NCI-H2107 treated with DMSO at 0.1 percent for 48 hours (cell line): ENCODE measurements at regions not wholly inside any gene's neighbourhood (a gene's known extent, or its start where the extent isn't known, plus 50 kb on each side); places are given as distances from the start of the nearest gene placed in this dataset.

ENCODE experiments used
- DNase-seq: peaks from one replicate; lab custom pipeline; 2025; ENCODE audit not compliant: unreplicated experiment; lab: John Stamatoyannopoulos, UW

DNA sequence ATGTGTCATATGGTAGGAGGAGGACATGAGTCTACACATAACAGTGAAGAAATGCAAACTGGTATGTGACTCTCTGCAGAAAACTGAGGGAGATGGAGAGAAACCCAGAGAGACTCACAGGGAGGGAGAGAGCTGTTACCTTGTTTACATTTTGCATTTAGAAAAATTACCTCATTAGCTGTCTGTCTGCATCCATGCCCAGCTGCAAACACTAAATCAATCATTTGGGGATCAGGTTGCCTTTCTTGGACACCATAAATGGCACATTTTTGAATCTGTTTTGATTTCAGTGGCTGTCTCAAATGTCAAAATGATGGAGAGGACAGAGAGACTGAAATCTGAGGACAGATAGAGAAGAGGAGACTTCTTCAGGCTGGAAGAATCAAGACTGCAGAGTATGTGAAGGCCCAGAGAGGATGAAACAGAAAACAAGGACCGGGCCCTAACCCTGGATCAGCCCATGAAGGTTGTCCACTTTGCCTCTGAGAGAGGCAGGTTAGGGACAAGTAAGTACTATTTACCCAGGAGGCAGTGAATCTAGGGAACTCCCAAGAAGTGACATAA lies 92.2 kb downstream of the UNC5CL start:
- DNase-seq = no peak

DNA sequence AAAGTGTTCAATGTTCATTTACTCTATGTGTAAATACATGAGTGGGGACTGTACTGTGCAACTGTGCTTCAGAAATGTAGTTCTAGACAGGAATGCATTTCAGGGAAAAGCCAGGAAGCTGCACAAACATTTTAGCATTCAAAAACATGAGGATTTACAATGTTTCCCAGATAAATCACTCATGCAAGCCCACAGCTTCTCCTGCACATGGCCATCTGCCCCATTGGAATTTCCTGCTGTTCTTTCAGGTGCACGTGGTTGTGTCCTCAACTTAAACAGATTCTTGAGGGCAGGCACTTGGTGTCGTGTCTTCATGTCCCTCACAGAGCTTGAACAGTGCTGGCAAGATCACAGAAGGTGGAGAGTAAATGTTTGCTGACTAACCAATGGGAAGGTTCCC lies 101.5 kb downstream of the UNC5CL start:
- DNase-seq = no peak

DNA sequence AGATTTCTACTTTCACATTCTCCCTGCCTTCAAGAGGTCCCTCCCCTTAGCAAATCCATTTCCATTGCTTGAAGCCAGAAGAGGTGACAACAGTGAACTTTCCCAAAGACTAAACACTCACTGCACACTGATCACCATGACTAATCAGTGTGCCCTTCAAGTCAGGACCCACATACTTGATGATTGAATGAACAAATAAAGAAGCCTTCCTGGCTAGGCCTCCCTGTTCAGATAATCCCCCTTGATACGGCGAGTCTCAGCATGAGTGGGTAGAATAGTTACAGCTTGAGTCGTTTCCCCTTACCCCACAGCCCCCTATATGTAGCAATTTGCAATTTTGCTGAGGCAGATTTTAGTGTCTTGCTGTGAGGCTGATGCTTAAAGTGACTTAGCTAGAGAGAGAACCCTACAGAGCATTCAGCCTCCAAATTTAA lies 102.2 kb downstream of the UNC5CL start:
- no peak for DNase-seq

DNA sequence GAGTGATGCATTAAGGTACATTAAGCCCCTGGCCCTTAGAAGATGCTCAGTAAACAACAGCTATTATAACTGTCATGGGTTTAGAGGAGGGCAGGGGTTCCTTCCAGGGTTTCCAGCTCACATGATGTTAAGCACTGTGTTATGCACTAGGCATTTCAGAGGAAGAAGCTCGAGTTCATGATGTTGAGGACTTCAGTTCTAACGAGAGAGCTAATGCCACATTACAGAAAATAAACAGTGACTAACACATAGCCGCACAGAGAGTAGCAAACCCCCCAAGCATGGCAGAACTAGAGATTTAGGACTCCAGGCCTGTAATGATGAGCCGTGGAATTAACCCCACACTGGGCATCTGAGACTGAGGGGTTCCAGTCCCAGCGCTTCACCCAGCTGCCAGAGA lies 105.2 kb downstream of the UNC5CL start:
- no peak for DNase-seq

DNA sequence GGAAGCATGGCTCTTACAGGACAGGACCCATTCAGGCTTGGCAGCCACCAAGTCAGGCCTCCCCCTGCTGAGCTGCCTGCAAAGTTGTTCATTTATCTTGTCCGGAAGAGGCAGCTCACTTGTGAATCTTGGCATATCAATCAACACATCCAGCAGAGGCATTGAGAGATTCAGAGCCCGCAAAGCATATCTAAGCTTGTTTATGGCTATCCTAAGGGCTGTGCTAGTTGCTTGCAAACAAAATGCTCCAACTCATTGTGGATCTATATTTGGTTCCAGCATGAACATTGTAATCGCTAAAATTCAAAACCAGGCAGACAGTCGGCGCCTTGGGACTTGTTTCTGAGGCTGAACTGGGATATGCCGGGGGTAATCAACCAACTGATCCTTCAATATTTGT lies 106.1 kb downstream of the UNC5CL start:
- no peak for DNase-seq

DNA sequence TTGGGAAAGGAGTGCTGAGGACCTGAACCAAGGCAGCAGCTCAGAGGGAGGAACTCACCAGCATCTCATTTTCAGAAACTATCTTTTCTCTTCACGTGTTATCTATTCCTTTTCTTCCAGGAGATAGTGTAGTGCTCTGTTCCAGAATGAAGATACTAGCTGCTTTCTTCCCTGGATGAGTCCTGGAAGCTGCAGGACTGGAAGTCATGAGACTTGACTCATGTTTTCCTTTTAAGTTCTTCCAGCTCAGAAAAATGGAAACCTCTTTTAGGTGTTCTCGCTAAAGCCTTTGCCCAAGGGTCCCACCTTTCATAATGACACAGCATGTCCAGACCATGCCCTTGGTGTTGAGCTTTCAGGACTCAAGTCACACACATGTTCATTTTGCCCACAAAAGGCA lies 106.7 kb downstream of the UNC5CL start:
- no peak for DNase-seq

DNA sequence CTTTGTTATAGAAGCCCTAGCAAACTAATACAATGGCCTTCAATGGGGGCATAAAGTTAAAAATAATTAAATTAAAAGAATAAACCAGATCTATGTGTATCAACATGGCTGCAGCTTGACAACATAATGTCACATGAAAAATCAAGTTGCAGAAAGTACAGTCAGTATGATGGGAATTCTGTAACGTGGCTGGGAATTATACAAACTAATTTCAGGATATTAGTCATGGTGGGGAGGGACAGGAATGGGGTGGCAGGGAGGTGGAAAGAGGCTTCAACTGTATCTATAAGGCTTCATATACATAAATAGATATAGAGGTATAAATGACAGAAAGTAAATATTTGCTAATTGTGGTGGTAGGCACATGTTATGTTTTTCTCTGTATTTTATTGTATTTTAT lies 107.1 kb downstream of the UNC5CL start:
- DNase-seq = no peak

DNA sequence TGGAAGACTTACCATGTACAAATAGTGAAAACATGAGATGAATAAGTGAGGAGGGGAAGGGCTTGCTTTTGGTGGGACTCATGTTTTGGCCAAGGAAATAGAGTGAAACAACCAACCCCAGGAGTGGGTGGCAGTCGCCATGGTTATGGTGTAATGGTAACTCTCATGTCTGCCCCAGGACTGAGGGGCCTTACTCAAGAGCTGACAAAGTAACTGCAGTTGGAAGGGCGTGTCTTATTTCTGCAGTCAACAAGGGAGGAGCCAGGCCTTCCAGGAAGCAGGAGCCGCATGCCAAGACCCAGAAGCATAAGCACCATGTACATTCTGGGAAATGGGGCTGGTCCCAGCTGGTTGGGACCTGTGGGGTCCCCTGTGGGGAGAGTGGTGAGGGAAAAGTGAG lies 108.5 kb downstream of the UNC5CL start:
- DNase-seq = no peak

DNA sequence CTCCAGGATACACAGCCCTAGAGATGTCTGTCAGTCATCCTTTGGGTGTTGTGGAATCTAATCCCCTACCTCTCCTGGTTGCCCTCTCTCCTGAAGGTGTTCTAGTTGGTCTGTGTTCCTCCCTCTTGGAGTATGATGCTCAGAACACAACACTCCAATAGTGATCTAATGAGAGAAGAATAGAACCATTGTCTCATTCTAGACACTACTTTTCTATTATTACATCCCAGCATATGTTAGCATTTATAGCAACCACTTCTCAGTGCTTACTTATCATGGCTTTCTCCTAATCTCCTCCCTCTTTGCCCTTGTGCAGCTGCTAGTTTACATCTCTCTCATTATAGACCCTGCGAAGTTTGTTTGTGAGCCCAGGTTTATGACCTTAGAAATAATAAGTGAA lies 109.0 kb downstream of the UNC5CL start:
- DNase-seq = no peak

DNA sequence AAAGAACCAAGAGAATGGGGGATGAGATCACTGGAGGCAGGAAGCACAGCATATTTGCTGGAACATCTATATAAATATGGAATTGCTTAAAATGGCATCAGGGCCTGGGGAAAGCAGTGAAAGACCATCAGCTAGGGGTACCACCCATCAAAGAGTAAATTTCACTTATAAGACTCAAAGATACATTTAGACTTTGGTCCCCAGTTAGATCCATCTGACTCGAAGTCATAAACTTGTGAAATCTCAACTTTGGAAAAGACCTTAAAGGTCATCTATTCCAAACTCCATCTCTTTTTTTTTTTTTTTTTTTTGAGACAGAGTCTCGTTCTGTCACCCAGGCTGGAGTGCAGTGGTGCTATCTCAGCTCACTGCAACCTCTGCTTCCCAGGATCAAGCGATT lies 109.8 kb downstream of the UNC5CL start:
- DNase-seq = no peak

DNA sequence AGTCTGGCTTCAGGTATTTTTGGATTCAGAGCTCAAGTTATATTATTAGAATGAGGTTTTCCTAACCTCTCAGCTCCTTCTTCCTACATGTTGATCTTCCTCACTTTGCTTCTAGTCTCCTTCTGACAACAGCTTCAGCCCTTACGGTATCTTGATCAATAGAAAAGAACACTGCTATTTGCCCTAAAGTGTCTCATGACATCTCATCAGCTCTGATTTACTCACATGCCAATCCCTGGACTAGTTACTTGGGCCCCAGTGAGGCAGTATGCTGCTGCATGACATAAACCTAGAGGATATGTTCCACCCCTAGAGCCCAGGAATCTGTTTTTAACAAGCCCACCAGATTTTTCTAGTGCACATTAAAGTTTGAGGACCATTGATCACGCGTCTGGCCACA lies 110.3 kb downstream of the UNC5CL start:
- DNase-seq = no peak

DNA sequence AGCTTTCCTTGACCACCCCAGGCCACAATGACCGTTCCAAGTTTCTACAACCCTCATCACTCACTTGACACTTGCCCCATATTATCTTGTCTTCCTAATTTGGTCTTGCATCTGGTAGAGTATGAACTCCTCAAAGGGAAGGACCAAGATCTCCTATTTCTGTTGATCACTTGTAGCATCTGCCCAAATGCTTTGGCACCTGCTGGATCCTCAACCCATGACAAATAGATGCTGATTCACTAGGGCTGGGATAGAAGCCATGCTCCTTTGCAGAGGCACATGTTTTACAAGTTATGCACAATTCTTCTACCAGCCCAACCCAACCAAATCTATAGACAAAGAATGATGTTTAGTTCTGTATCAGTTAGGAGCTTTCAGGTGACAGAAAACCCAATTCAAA lies 110.7 kb downstream of the UNC5CL start:
- DNase-seq = no peak

DNA sequence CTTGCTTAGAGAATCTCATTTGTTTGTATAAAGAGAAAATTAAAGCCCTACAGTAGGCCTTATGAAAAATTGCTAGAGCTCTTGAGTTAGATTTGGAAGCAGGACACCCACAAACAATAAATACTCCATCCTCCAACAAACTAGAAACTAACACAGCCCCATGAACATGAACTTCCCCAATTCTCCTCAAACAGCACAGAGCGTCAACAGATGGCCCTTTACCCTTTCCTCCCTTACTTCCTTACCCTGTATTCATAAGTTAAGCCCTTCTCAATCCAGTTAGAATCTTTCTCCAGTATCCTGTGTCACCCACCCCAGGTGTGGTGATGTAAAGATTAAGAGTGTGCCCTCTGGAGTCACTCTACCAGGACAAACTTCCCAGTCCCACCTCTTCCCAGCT lies 113.7 kb downstream of the UNC5CL start:
- DNase-seq = no peak

DNA sequence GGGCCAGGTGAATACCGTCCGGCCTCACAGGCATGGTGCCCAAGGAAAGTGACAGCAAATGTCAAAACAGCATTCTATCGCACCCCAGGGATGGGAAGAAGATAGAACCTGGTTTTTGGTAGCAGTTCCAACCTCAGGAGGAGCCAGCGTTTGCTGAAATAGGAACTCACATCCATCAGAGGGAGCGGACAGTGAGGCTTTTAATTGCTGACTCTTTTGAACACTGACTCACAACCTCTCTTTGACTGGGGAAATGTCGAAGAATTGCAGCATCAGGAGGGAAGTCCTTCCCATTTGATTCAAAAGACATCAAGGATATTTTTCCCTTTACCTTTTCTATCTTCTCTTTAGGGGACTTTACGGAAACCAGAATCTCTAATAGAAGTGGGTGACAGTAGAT lies 114.2 kb downstream of the UNC5CL start:
- no peak for DNase-seq

DNA sequence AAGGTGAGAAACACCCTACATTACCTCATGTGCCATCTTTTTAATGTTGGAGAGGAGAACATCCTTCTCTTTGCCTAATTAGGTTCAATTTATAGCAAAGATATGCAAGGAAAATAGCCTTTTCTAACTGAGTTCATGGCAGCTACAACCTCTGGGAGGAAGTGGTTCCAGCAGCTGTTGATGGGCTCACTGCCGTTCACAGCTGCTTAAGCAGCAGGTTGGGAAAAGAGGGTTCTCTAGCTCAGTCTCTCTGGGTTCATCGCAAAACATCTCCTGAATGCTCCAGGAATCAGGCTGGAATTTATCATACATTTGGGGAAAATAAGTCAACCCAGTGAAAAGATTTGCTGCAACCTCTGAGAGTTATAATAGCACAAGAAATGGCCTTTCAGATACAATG lies 115.1 kb downstream of the UNC5CL start:
- no peak for DNase-seq

DNA sequence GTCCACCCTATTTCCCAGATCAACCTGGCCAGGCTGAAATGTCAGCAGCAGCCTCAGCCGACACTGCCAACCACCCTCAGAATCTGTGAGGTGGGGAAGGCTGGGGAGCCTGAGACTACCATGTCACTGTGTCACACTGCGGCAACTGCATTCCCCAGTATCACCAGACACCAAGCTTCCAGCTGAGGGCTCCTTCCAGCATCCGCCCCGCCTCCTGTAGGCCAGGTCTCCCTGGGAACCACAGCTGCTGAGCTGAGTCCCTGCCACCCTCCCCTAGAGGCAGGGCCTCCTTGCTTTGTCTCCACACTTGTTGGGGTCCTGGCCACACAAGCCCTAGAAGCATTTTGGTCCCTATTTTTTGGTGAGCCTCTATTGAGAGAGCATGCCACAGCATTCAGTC lies 115.7 kb downstream of the UNC5CL start:
- no peak for DNase-seq

DNA sequence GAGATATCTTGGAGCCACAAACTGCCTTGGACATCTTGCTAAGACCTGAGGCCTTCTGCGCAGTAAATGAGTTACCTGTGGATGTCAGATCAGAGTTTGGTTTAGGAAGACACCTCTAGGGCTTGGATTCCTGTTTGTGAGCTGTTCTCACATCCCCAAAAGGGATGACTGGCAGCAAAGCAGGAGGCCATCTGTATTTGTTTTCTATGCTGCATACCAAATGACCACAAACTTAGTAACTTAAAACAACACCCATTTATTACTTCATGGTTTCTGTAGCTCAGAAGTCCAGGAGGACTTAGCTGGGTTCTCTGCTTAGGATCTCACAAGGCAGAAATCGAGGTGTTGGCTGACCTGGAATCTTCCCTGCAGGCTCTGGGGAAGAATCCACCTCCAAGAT lies 116.7 kb downstream of the UNC5CL start:
- DNase-seq = no peak

DNA sequence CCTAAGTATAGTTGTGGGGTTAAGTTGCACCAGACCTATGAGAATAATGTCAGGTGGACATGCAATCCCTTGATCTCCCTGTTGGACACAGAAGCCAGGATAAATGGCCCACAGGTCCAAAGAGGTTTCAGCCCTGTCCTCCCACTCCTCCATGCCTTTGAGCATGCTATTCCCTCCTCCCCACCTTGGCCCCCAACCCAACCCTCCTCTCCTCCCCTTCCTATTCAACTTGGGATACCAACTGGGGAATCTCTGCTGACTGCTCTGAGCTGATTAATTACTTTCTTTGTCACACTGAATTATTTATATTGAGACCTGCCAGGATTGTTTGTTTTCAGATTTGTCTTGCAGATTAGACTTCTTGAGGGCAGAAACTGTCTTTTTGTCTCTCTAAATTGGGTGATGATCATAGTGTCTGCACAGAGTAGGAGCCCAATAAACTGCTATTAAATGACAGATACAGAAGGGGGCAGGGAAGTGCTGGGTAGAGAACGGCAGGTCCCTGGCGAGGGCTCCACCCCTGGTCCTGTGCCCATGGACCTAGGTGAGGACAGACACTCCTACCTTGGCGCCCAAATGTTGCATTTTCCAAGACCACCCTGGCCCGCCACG lies 120.9 kb downstream of the UNC5CL start:
- no peak for DNase-seq

DNA sequence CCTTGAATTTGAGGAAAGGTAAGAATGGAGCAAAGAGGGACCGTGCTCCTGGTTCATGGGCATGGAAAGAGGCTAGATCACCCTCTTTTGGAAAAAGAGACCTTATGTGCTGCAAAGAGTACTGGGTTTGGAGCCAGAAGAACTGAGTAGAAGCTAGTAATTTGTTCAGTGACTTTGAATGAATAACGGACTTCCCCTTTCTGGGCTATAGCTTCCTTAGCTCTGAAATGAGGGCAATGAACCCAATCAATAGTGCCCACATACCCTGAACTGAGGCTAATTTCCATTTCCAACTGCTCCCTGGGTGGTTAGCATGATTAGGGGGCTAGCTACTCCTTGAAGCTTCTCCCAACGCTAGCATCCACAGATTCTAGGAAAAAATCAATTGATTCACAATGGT lies 121.4 kb downstream of the UNC5CL start:
- no peak for DNase-seq

DNA sequence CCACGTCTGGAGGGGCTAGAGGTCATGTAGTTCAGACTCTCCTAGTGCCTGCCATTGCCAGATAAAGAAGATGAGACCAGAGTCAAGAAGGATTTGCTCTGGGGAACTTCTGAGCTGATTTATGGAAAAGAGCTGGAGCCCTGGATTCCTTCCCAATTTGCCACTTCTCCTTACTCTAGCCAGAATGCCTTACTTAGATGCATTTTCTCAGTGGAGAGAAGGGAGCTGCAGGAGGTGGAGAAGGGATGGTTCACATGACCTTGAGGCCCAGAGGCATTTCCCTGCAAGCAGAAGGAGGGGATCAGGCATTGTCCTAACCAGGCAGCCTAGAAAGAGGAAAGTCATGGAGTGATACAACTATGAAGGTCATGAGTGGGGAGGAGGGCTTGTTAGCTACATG lies 122.2 kb downstream of the UNC5CL start:
- DNase-seq = no peak

DNA sequence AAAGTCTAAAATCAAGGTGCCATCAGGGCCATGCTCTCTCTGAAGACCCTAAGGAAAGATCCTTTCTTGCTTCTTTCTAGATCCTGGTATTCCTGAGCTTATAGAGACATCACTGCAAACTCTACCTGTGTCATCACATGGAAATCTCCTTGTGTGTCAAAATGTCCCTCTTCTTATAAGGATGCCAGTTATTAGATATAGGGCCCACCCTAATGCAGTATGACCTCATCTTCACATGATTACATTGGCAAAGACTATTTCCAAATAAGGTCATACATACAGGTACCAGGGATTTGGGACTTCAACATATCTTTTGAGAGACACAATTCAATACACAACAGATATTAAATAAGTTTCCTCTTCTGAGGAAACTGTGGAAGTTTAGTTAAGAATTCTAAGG lies 123.9 kb downstream of the UNC5CL start:
- DNase-seq = no peak

DNA sequence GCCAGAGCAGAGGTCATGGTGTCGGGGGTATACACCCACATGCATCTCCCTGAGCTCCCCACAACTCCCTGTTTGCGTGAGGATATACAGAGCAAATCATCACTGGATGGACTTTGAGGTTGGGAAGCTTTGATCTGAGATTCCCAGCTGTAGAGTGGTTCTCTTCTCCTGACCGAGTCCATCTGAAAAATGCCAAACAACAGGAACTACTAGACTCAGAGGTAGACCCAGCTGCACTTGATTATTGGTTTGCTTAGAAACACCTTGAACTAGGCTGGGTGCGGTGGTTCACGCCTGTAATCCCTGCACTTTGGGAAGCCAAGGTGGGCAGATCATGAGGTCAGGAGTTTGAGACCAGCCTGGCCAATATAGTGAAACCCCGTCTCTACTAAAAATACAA lies 125.0 kb downstream of the UNC5CL start:
- DNase-seq = no peak

DNA sequence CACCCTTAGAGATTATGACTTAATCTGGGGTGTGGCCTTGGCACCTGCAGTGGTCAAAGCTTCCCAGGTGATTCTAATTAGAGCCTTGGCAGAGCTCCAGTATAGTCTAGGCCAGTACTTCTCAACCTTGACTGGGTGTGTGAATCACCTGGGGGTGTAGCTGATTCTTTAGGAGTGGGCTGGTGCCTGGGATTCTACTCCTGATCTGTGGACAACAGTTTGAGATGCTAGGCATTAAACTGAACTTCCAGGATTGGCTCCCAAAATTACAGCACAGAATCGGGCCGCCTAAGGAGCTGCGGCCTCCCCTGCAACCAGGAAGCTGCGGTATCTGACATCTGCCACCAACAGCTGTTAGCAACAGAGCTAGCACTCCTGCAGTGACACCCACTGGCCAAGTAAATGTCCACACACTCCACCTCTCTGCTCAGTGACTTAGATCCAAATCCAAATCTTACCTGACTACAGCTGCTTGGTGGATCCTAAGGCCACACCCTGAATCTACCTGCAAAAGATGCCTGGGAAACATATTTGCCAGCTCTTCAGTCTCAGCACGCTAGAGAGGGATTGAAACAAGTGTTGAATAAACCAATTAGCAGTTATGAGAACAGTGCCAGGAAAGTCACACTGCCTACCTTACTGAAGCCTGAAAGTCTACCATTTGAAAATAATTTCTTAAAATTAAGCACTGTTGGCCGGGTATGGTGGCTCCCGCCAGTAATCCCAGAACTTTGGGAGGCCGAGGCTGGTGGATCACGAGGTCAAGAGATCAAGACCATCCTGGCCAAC lies 126.7 kb downstream of the UNC5CL start:
- DNase-seq = peak; percentile 50
